OCI-LY1 (cell line): ENCODE measurements at regions not wholly inside any gene's neighbourhood (a gene's known extent, or its start where the extent isn't known, plus 50 kb on each side); places are given as distances from the start of the nearest gene placed in this dataset.

Experiments used
- H2AFZ ChIP-seq: fragments of 200-600 bp; sonication (generic), shearing (Covaris generic); 2 replicates; pipeline ENCODE4 v1.6.0; 2014; ENCODE audit warnings: antibody characterized with exemption, mild to moderate bottlenecking, low read length
- H3F3A ChIP-seq: fragments of 200-600 bp; sonication (generic), shearing (Covaris generic); 2 replicates; pipeline ENCODE4 v1.6.0; 2014; ENCODE audit warnings: mild to moderate bottlenecking, antibody characterized with exemption, low read length, moderate library complexity; ENCODE audit not compliant: insufficient read depth
- H3K27ac ChIP-seq: fragments of 200-600 bp; sonication (generic); 2 replicates; pipeline ENCODE4 v1.5.1; 2014; ENCODE audit warnings: low read length, mixed run types, mild to moderate bottlenecking, low read depth; ENCODE audit not compliant: poor library complexity, severe bottlenecking
- H3K27me3 ChIP-seq: fragments of 200-600 bp; sonication (generic); 2 replicates; pipeline ENCODE4 v1.6.0; 2014; ENCODE audit warnings: antibody characterized with exemption, mild to moderate bottlenecking, low read length, moderate library complexity; ENCODE audit not compliant: insufficient read depth
- H3K36me3 ChIP-seq: fragments of 200-600 bp; sonication (generic); 2 replicates; pipeline ENCODE4 v1.6.1; 2014; ENCODE audit warnings: mild to moderate bottlenecking, antibody characterized with exemption, low read length, moderate library complexity, mixed read lengths; ENCODE audit not compliant: insufficient read depth
- H3K4me1 ChIP-seq: fragments of 200-600 bp; sonication (generic); 2 replicates; pipeline ENCODE4 v1.5.1; 2014; ENCODE audit warnings: mild to moderate bottlenecking, low read length, moderate library complexity; ENCODE audit not compliant: insufficient read depth, severe bottlenecking
- H3K4me2 ChIP-seq: fragments of 200-600 bp; sonication (generic), shearing (Covaris generic); 2 replicates; pipeline ENCODE4 v1.6.1; 2014; ENCODE audit warnings: low read length
- H3K4me3 ChIP-seq: fragments of 200-600 bp; sonication (generic); 2 replicates; pipeline ENCODE4 v1.5.1; 2014; ENCODE audit warnings: low read length, low read depth, mild to moderate bottlenecking, mixed read lengths; ENCODE audit not compliant: poor library complexity, severe bottlenecking
- H3K79me2 ChIP-seq: fragments of 200-600 bp; shearing (Covaris generic); 2 replicates; pipeline ENCODE4 v1.6.1; 2016; ENCODE audit warnings: mixed run types, low read length, mixed read lengths; ENCODE audit not compliant: insufficient read depth
- H3K9ac ChIP-seq: fragments of 200-600 bp; sonication (generic), shearing (Covaris generic); 2 replicates; pipeline ENCODE4 v1.6.1; 2014; ENCODE audit warnings: mild to moderate bottlenecking, low read length, mixed read lengths
- H3K9me2 ChIP-seq: fragments of 200-600 bp; sonication (generic), shearing (Covaris generic); 2 replicates; pipeline ENCODE4 v1.6.1; 2014; ENCODE audit warnings: low read depth, mild to moderate bottlenecking, low read length, mixed read lengths
- H3K9me3 ChIP-seq: fragments of 200-600 bp; shearing (Covaris generic); 2 replicates; pipeline ENCODE4 v1.6.1; 2014; ENCODE audit warnings: low read length, mixed read lengths
- H4K20me1 ChIP-seq: fragments of 200-600 bp; sonication (generic), shearing (Covaris generic); 2 replicates; pipeline ENCODE4 v1.6.0; 2016; ENCODE audit warnings: mild to moderate bottlenecking, low read length; ENCODE audit not compliant: insufficient read depth
- EZH2 ChIP-seq: fragments of 200-600 bp; sonication (generic), shearing (Covaris generic); IDR thresholded peaks from 2 replicates; pipeline ENCODE4 v1.8.0; 2017; ENCODE audit warnings: borderline replicate concordance, mixed run types, mild to moderate bottlenecking, antibody characterized with exemption, low read length, moderate library complexity, mixed read lengths
- TF ChIP-seq, protein P1 (sequence below): fragments of 200-600 bp; sonication (generic), shearing (Covaris generic); IDR thresholded peaks from 2 replicates; pipeline ENCODE4 v1.5.1; 2017; ENCODE audit warnings: mild to moderate bottlenecking, antibody characterized with exemption, low read length, moderate library complexity, mixed read lengths

GRCh38 chr20:52814371-52814770, 157.8 kb upstream of the TSHZ2 start:
- H3K4me3 ChIP-seq = no peak overlapping the region
- no peak overlapping the region for H3K27ac ChIP-seq
- H3K9me3 ChIP-seq = no peaks in the 10 kb centered on the region
- no peak for TF ChIP-seq EZH2
- H3K36me3 ChIP-seq = no peaks in the 10 kb centered on the region
- no peaks in the 10 kb centered on the region for H3F3A ChIP-seq
- no peaks in the 10 kb centered on the region for H3K4me1 ChIP-seq
- H3K9ac ChIP-seq = no peak overlapping the region
- no peaks in the 10 kb centered on the region for H3K27me3 ChIP-seq
- H3K9me2 ChIP-seq = no peaks in the 10 kb centered on the region
- no peak overlapping the region for H2AFZ ChIP-seq
- H3K79me2 ChIP-seq = no peaks in the 10 kb centered on the region
- no peaks in the 10 kb centered on the region for H4K20me1 ChIP-seq
- H3K4me2 ChIP-seq = no peak overlapping the region

GRCh38 chr20:52812231-52812847, 159.8 kb upstream of the TSHZ2 start:
- H3K27ac ChIP-seq = no peak overlapping the region
- no peaks in the 10 kb centered on the region for H3F3A ChIP-seq
- H3K9ac ChIP-seq = no peak overlapping the region
- TF ChIP-seq, protein P1, sequence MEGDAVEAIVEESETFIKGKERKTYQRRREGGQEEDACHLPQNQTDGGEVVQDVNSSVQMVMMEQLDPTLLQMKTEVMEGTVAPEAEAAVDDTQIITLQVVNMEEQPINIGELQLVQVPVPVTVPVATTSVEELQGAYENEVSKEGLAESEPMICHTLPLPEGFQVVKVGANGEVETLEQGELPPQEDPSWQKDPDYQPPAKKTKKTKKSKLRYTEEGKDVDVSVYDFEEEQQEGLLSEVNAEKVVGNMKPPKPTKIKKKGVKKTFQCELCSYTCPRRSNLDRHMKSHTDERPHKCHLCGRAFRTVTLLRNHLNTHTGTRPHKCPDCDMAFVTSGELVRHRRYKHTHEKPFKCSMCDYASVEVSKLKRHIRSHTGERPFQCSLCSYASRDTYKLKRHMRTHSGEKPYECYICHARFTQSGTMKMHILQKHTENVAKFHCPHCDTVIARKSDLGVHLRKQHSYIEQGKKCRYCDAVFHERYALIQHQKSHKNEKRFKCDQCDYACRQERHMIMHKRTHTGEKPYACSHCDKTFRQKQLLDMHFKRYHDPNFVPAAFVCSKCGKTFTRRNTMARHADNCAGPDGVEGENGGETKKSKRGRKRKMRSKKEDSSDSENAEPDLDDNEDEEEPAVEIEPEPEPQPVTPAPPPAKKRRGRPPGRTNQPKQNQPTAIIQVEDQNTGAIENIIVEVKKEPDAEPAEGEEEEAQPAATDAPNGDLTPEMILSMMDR = peak; percentile 16; the same call in 1 of the 2 replicates
- no peak for TF ChIP-seq EZH2
- no peaks in the 10 kb centered on the region for H3K36me3 ChIP-seq
- H3K4me1 ChIP-seq = no peaks in the 10 kb centered on the region
- no peak overlapping the region for H2AFZ ChIP-seq
- H3K27me3 ChIP-seq = no peaks in the 10 kb centered on the region
- no peaks in the 10 kb centered on the region for H3K79me2 ChIP-seq
- H3K4me3 ChIP-seq = no peak overlapping the region
- no peaks in the 10 kb centered on the region for H4K20me1 ChIP-seq
- H3K9me3 ChIP-seq = no peaks in the 10 kb centered on the region
- no peak overlapping the region for H3K4me2 ChIP-seq
- H3K9me2 ChIP-seq = no peaks in the 10 kb centered on the region

GRCh38 chr20:52809003-52809402, 163.2 kb upstream of the TSHZ2 start:
- Histone ChIP-seq H3K4me3 (no peak overlapping the region), H3K4me1 (no peaks in the 10 kb centered on the region), H3K27ac (no peak overlapping the region), H3K9me3 (no peaks in the 10 kb centered on the region), H2AFZ (no peak overlapping the region), H3K27me3 (no peaks in the 10 kb centered on the region), H3K9ac (no peak overlapping the region), H3K79me2 (no peaks in the 10 kb centered on the region), H3F3A (no peaks in the 10 kb centered on the region), H3K4me2 (no peak overlapping the region), H4K20me1 (no peaks in the 10 kb centered on the region), H3K9me2 (no peaks in the 10 kb centered on the region), H3K36me3 (no peaks in the 10 kb centered on the region)
- TF ChIP-seq EZH2 = no peak
- TF ChIP-seq, protein P1 = no peak

DNA sequence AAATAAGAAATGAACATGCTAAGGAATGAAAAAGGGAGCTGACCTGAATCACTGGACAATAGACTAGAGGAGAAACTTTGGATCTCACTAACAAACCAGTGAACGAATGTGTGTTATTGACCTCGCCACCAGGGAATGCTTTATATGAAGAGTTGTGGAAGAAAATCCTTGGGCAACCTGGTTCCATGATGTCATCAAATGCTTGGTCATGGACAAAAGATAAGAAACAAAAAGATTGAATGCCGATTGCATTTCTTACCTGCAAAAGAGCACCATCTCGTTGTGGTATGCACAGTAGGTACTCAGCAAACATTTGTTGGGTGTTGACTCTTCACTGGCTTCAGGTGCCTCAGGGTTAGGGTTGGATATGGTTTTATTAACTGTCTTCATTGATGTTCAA, 165.2 kb upstream of the TSHZ2 start:
- H3K9me2 ChIP-seq = no peaks in the 10 kb centered on the region
- H3K27me3 ChIP-seq = no peaks in the 10 kb centered on the region
- H3K4me1 ChIP-seq = no peaks in the 10 kb centered on the region
- H3K9ac ChIP-seq = no peak overlapping the region
- no peaks in the 10 kb centered on the region for H3K9me3 ChIP-seq
- no peaks in the 10 kb centered on the region for H4K20me1 ChIP-seq
- H3K79me2 ChIP-seq = no peaks in the 10 kb centered on the region
- H3K4me3 ChIP-seq = no peak overlapping the region
- no peaks in the 10 kb centered on the region for H3K36me3 ChIP-seq
- no peak for TF ChIP-seq EZH2
- TF ChIP-seq, protein P1 = no peak
- no peak overlapping the region for H3K27ac ChIP-seq
- no peaks in the 10 kb centered on the region for H3F3A ChIP-seq
- H2AFZ ChIP-seq = no peak overlapping the region
- H3K4me2 ChIP-seq = no peak overlapping the region
